Esophagus squamous epithelium (tissue), 5 donors: ENCODE measurements at regions not wholly inside any gene's neighbourhood (a gene's known extent, or its start where the extent isn't known, plus 50 kb on each side); places are given as distances from the start of the nearest gene placed in this dataset.

Source experiments
- DNase-seq: peaks from one replicate; lab custom pipeline; 2025; lab: John Stamatoyannopoulos, UW
- H3K27ac ChIP-seq, 4 donors: fragments of 200-600 bp; sonication (generic); one replicate each; pipeline ENCODE4 v1.5.1; 2016 to 2019; ENCODE audit warnings: mild to moderate bottlenecking in 1 of 4
- H3K27me3 ChIP-seq, 4 donors: fragments of 200-600 bp; sonication (generic); 1 replicate in 3 of 4; 2 replicates in 1 of 4; pipeline versions ENCODE4 v1.5.1 to v1.6.0; 2017 to 2021; ENCODE audit warnings: antibody characterized with exemption in 1 of 4
- H3K36me3 ChIP-seq, 3 donors: fragments of 200-600 bp; sonication (generic); one replicate each; pipeline ENCODE4 v1.5.1; 2016 to 2019
- H3K4me1 ChIP-seq, 3 donors: fragments of 200-600 bp; sonication (generic); one replicate each; pipeline ENCODE4 v1.5.1; 2017 to 2019
- H3K4me3 ChIP-seq, 4 donors: fragments of 200-600 bp; sonication (generic); 1 replicate in 3 of 4; 2 replicates in 1 of 4; pipeline ENCODE4 v1.5.1; 2016 to 2019; ENCODE audit warnings: mild to moderate bottlenecking in 2 of 4, moderate library complexity in 1 of 4
- H3K9me3 ChIP-seq, 3 donors: fragments of 200-600 bp; sonication (generic); one replicate each; pipeline ENCODE4 v1.5.1; 2016 to 2019
- POLR2A ChIP-seq, 4 donors: fragments of 450-650 bp; IDR thresholded peaks; one replicate each; pipeline ENCODE4 v1.6.1; 2017; ENCODE audit warnings: antibody characterized with exemption in 4 of 4, mild to moderate bottlenecking in 4 of 4, moderate library complexity in 3 of 4
- WGBS, 2 donors: methylation state at CpG; one replicate each; pipeline ENCODE4 v1.1.5; 2018; 5-methylcytosine and 5-hydroxymethylcytosine counted together
- intact Hi-C: fragments of 100-400 bp; cut with DNase I; formaldehyde crosslinking; loops from one replicate; pipeline ENCODE4 v1.15.0; 2022
- TF ChIP-seq, protein P1 (sequence below), 6 experiments: fragments of 450-650 bp in 4 of 6; fragments of 200-600 bp in 2 of 6; sonication (generic) in 2 of 6; IDR thresholded peaks; one replicate each; pipeline ENCODE4 v1.5.1; 2016 to 2019; ENCODE audit warnings: antibody characterized with exemption in 6 of 6, mild to moderate bottlenecking in 4 of 6, moderate library complexity in 4 of 6
- donor health status: DM: yes; HTN: yes; CAD: no.

DNA sequence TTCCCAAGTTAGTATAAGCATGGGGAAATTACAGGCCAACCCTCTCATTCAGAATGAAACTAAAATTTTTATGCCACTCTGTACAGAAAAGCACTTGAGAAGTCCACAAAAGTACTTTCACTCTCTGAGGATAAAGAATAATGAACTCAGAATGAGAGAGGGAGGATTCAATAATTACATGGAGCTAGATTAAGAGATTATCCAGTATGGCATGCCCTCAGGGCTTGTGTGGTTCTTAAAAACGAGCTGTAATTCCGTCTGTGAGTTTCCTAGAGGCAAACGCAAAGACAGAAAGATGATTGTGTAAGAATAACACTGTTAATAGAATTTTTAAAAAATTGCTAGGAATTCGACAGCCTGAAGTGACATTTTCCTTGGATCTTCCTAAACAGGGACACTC lies 126.8 kb upstream of the PTCH1 start:
- Histone ChIP-seq H3K9me3 (peaks cover 0 to 5% (median 0%) of the 10 kb centered on the region in 3 donors), H3K4me1 (no peaks in the 10 kb centered on the region), H3K36me3 (no peaks in the 10 kb centered on the region), H3K27me3 (peaks cover 0 to 9% (median 0%) of the 10 kb centered on the region in 4 donors), H3K27ac (no peak overlapping the region), H3K4me3 (no peak overlapping the region)
- 36 to 39% methylated on average over 4 of the region's 4 CpGs for WGBS, 2 donors
- DNase-seq = no peak
- intact Hi-C loops = no loop called here
- no peak for TF ChIP-seq POLR2A (IDR thresholded peaks at IDR 0.05)

DNA sequence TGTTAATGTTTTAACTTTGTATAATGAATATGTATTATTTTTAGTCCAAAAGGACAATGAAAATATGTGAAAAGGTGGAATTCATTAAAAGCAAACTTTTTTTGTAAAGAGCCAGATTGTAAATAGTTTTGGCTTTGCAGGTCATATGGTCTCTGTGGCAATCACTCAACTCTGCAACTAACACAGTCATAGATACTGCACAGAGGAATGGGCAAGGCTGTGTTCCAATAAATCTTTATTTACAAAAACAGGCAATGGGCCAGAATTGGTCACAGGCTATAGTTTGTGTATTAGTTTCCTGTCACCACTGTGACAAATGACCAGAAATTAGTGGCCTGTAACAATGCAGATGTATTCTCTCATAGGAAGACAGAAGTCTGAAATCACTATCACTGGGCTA lies 125.4 kb upstream of the PTCH1 start:
- no peak for TF ChIP-seq POLR2A (IDR thresholded peaks at IDR 0.05)
- TF ChIP-seq, protein P1, sequence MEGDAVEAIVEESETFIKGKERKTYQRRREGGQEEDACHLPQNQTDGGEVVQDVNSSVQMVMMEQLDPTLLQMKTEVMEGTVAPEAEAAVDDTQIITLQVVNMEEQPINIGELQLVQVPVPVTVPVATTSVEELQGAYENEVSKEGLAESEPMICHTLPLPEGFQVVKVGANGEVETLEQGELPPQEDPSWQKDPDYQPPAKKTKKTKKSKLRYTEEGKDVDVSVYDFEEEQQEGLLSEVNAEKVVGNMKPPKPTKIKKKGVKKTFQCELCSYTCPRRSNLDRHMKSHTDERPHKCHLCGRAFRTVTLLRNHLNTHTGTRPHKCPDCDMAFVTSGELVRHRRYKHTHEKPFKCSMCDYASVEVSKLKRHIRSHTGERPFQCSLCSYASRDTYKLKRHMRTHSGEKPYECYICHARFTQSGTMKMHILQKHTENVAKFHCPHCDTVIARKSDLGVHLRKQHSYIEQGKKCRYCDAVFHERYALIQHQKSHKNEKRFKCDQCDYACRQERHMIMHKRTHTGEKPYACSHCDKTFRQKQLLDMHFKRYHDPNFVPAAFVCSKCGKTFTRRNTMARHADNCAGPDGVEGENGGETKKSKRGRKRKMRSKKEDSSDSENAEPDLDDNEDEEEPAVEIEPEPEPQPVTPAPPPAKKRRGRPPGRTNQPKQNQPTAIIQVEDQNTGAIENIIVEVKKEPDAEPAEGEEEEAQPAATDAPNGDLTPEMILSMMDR (IDR thresholded peaks at IDR 0.05) = no peak
- peaks cover 0 to 19% (median 0%) of the 10 kb centered on the region in 4 donors for H3K27me3 ChIP-seq
- no peaks in the 10 kb centered on the region for H3K36me3 ChIP-seq
- no peaks in the 10 kb centered on the region for H3K4me1 ChIP-seq
- no peak for DNase-seq
- no peak overlapping the region for H3K27ac ChIP-seq
- peaks cover 0 to 11% (median 0%) of the 10 kb centered on the region in 3 donors for H3K9me3 ChIP-seq
- no peak overlapping the region for H3K4me3 ChIP-seq
- intact Hi-C loops = no loop called here

DNA sequence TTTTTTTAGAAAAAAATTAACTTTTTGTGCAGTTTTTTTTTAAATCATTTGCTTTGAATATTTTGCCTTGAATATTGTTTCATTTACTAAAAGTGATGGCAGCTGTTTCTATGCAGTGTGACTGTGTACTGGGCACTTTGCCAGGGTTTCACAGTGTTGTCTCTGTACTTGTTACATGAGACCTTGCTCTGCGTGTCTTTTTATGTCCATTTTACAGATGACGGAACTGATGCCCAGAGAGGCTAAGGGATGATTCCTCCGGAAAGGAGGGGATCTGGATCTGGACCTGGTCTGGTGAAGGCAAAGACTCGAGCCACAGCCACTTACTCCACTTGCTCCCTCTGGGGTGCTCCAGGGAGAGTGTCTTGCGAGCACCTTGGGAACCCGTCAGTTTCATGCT lies 124.8 kb upstream of the PTCH1 start:
- 76 to 84% methylated on average over 6 of the region's 6 CpGs for WGBS, 2 donors
- Histone ChIP-seq H3K4me3 (no peak overlapping the region), H3K36me3 (no peaks in the 10 kb centered on the region), H3K27me3 (peaks cover 0 to 19% (median 0%) of the 10 kb centered on the region in 4 donors), H3K9me3 (peaks cover 0 to 11% (median 0%) of the 10 kb centered on the region in 3 donors), H3K27ac (no peak overlapping the region), H3K4me1 (no peaks in the 10 kb centered on the region)
- TF ChIP-seq, protein P1 (IDR thresholded peaks at IDR 0.05) = no peak
- no peak for TF ChIP-seq POLR2A (IDR thresholded peaks at IDR 0.05)
- no peak for DNase-seq
- intact Hi-C loops = no loop called here

DNA sequence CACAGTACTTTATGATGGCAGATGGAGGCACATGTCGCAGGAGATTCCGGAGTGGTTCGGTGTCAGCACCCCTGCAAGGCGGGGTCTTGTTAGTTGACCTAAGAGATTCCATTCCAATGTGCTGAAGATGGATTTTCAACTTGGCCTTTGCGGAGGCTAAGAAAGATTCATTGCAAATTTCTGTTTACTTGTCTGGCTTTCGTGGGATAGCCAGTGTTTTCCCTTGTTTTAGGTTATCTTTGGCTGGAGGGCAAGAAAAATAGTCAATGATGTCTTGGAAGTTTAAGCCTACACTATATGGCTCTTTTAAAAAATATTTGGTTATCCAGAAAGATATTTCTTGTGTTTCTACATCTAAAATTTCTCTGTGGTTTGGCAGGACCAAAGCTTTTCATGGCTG lies 123.6 kb upstream of the PTCH1 start:
- H3K4me3 ChIP-seq = no peak overlapping the region
- no peak overlapping the region for H3K27ac ChIP-seq
- no peaks in the 10 kb centered on the region for H3K36me3 ChIP-seq
- TF ChIP-seq, protein P1 (IDR thresholded peaks at IDR 0.05) = no peak
- H3K9me3 ChIP-seq = peaks cover 0 to 6% (median 0%) of the 10 kb centered on the region in 3 donors
- no peak for DNase-seq
- intact Hi-C loops = no loop called here
- peaks cover 0 to 24% (median 0%) of the 10 kb centered on the region in 4 donors for H3K27me3 ChIP-seq
- no peaks in the 10 kb centered on the region for H3K4me1 ChIP-seq
- 85 to 86% methylated on average over 6 of the region's 6 CpGs for WGBS, 2 donors

DNA sequence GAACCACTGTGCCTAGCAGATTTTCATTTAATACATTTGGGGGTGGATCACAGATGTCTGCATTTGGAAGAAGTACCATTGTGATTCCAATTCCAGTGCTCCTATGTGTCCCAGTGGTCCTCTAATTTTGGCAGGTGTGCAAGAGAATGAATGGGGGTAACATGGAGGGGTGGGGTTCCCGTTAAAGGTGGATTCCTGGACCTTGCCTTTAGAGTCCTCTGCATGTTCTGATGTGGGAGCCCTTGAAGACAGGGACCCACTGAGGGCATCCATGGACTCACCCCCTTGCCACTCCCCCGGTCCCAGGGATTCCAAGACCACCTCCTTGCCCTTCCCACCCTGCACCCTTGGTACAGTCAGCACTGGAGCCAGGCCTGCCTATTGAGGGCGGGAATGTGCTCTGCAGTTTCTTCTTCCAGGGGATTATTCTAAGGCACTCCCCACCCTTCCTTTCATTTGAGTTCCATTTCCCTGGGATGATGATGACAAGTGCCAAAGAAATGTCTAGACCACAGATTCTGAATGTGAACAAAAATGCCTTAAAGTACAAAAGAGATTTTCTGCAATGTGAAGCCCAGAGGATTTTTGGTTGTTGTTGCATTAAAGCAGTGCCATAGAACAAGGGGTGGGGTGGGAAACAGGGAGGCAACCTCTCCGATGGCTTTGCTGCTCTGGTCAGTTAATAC lies 119.4 kb upstream of the PTCH1 start:
- no peak overlapping the region for H3K4me3 ChIP-seq
- 78% methylated on average over 2 to 4 of the region's 4 CpGs for WGBS, 2 donors
- H3K4me1 ChIP-seq = no peaks in the 10 kb centered on the region
- peaks cover 0 to 6% (median 0%) of the 10 kb centered on the region in 3 donors for H3K9me3 ChIP-seq
- DNase-seq = no peak
- H3K27ac ChIP-seq = no peak overlapping the region
- TF ChIP-seq POLR2A (IDR thresholded peaks at IDR 0.05) = no peak
- TF ChIP-seq, protein P1 (IDR thresholded peaks at IDR 0.05) = no peak
- intact Hi-C loops = no loop called here
- H3K27me3 ChIP-seq = peaks cover 0 to 49% (median 0%) of the 10 kb centered on the region in 4 donors
- no peaks in the 10 kb centered on the region for H3K36me3 ChIP-seq
